ENCODE measurements at regions not wholly inside any gene's neighbourhood (a gene's known extent, or its start where the extent isn't known, plus 50 kb on each side); places are given as distances from the start of the nearest gene placed in this dataset.

- Histone ChIP-seq H2BK120ac (replicated peaks; ENCODE audit: low read depth, low read length) (no peak overlapping the region), H3K4ac (replicated peaks; ENCODE audit: insufficient read length, low read depth, low read length) (no peak overlapping the region), H3K79me1 (ENCODE audit: low read depth, low read length) (no peaks in the 10 kb centered on the region), H3K23me2 (ENCODE audit: low read depth, low read length) (no peaks in the 10 kb centered on the region), H3K36me3 (ENCODE audit: control insufficient read depth in 2 of 4, insufficient read depth in 4 of 4, low read length in 3 of 4) (no peaks in the 10 kb centered on the region), H3K9ac (replicated peaks in 1 of 4; ENCODE audit: extremely low read depth in 1 of 4, low read depth in 3 of 4, low read length in 3 of 4) (no peak overlapping the region), H3K14ac (ENCODE audit: insufficient read length) (no peak overlapping the region), H3K56ac (replicated peaks; ENCODE audit: insufficient read length, low read depth, low read length) (no peak overlapping the region), H4K8ac (ENCODE audit: extremely low read depth, insufficient read depth, low read length) (no peak overlapping the region), H3K4me2 (ENCODE audit: insufficient read depth in 1 of 2, low read depth in 2 of 2, low read length in 2 of 2) (peak overlapping the region in 1 of 2 experiments; percentile 1; a peak in 1 of 4 replicates), H4K20me1 (replicated peaks in 1 of 2; ENCODE audit: control insufficient read depth in 1 of 2, insufficient read depth in 2 of 2, low read length in 2 of 2) (no peaks in the 10 kb centered on the region), H3K4me3 (ENCODE audit: extremely low read depth in 1 of 4, insufficient read depth in 2 of 4, low read depth in 3 of 4, low read length in 4 of 4) (no peak overlapping the region), H3K4me1 (replicated peaks in 1 of 4; ENCODE audit: control insufficient read depth in 3 of 4, insufficient read depth in 4 of 4, low read length in 3 of 4) (peaks cover 0 to 4% (median 0%) of the 10 kb centered on the region in 4 experiments; a peak in 2 of 7 replicates), H3K79me2 (ENCODE audit: control insufficient read depth in 1 of 2, insufficient read depth in 2 of 2, low read length in 2 of 2) (no peaks in the 10 kb centered on the region), H4K5ac (ENCODE audit: insufficient read length, low read depth, low read length) (no peak overlapping the region), H2AK5ac (ENCODE audit: low read depth, low read length) (no peak overlapping the region), H2AFZ (ENCODE audit: low read length) (0 out of 2 replicates have a peak overlapping the region, but pooled peaks have one; percentile 62), H2BK15ac (ENCODE audit: low read length) (no peak overlapping the region), H4K91ac (replicated peaks; ENCODE audit: insufficient read length, low read length) (no peak overlapping the region), H2BK12ac (ENCODE audit: low read depth, low read length) (no peak overlapping the region), H3K18ac (ENCODE audit: extremely low read depth, low read length) (no peak overlapping the region), H3K27ac (ENCODE audit: low read depth, low read length) (no peak overlapping the region), H2BK20ac (ENCODE audit: low read length) (no peak overlapping the region), H3K27me3 (replicated peaks in 1 of 4; ENCODE audit: control insufficient read depth in 3 of 4, extremely low read depth in 1 of 4, insufficient read depth in 3 of 4, low read length in 3 of 4) (no peaks in the 10 kb centered on the region), H3K23ac (ENCODE audit: insufficient read length) (no peak overlapping the region), H2BK5ac (ENCODE audit: low read depth, low read length) (no peak overlapping the region), H3K9me3 (ENCODE audit: insufficient read depth in 2 of 2, low read depth in 1 of 2, low read length in 1 of 2) (no peaks in the 10 kb centered on the region)
- CTCF ChIA-PET (ENCODE audit: partially characterized antibody): interaction anchor here (1.1 to 2.5 kb wide), 6 partner anchors 8 to 447 kb away, joined by 3 to 11 read pairs (median 6); no protein-coding TSS in a partner anchor
- 82% methylated on average over 7 of the region's 7 CpGs; no CpG with 5 or more reads in 1 of the 2 experiments for WGBS, 2 experiments (ENCODE audit: extremely low coverage in 1 of 2, insufficient coverage in 1 of 2, insufficient read length in 1 of 2, insufficient replicate concordance in 2 of 2, low coverage in 1 of 2, low lambda C conversion rate in 2 of 2, missing lambda C conversion rate in 1 of 2)
- no peak for TF ChIP-seq ATF3 (IDR thresholded peaks at IDR 0.05; ENCODE audit: insufficient read depth, low read depth, low read length)
- POLR2A ChIA-PET (ENCODE audit: partially characterized antibody): interaction anchor here (0.6 kb wide), 1 partner anchor 656 kb away, joined by 3 read pairs; no protein-coding TSS in a partner anchor
- FAIRE-seq (no peak), DNase-seq (ENCODE audit: low read depth in 1 of 2, low spot score in 2 of 2) (peak in 1 of 2 experiments; percentile 27)
Observed at GRCh38 chr9:90044710-90045151, 439.9 kb downstream of the GADD45G start.

Measured in H1 (cell line).